Endothelial cell (in vitro differentiated cells): ENCODE measurements at regions not wholly inside any gene's neighbourhood (a gene's known extent, or its start where the extent isn't known, plus 50 kb on each side); places are given as distances from the start of the nearest gene placed in this dataset.

Experiments used
- DNase-seq: peaks from one replicate; pipeline ENCODE4 v3.0.0; 2021; ENCODE audit warnings: low spot score
- H3K27ac Mint-ChIP-seq: one replicate; pipeline ENCODE4 v1.8.0; 2021; ENCODE audit warnings: mixed read lengths, inconsistent platforms; ENCODE audit not compliant: unreplicated experiment
- H3K27me3 Mint-ChIP-seq: one replicate; pipeline ENCODE4 v1.8.0; 2021; ENCODE audit warnings: mild to moderate bottlenecking, moderate library complexity, mixed read lengths, inconsistent platforms; ENCODE audit not compliant: unreplicated experiment
- H3K36me3 Mint-ChIP-seq: one replicate; pipeline ENCODE4 v1.8.0; 2021; ENCODE audit warnings: mild to moderate bottlenecking, low read depth, mixed read lengths, inconsistent platforms; ENCODE audit not compliant: unreplicated experiment
- H3K4me1 Mint-ChIP-seq: one replicate; pipeline ENCODE4 v1.8.0; 2021; ENCODE audit warnings: mild to moderate bottlenecking, mixed read lengths, inconsistent platforms; ENCODE audit not compliant: unreplicated experiment
- H3K4me3 Mint-ChIP-seq: one replicate; pipeline ENCODE4 v1.8.0; 2021; ENCODE audit warnings: mild to moderate bottlenecking, mixed read lengths, inconsistent platforms; ENCODE audit not compliant: unreplicated experiment
- H3K9me3 Mint-ChIP-seq: one replicate; pipeline ENCODE4 v1.8.0; 2021; ENCODE audit warnings: mixed read lengths, inconsistent platforms; ENCODE audit not compliant: unreplicated experiment
- CTCF ChIP-seq: fragments of 200-600 bp; sonication (generic); IDR thresholded peaks from one replicate; pipeline ENCODE4 v1.5.0; 2021; ENCODE audit warnings: antibody characterized with exemption; ENCODE audit not compliant: unreplicated experiment

- TF ChIP-seq CTCF = no peak
These were observed 642.0 kb upstream of the PTBP2 start for GRCh38 chr1:96079581-96079980.

GRCh38 chr1:96080925-96081324, 640.7 kb upstream of the PTBP2 start:
- H3K36me3 Mint-ChIP-seq = no peaks in the 10 kb centered on the region
- no peaks in the 10 kb centered on the region for H3K4me1 Mint-ChIP-seq
- TF ChIP-seq CTCF = no peak
- H3K27me3 Mint-ChIP-seq = peaks cover 4% of the 10 kb centered on the region
- no peak for DNase-seq
- no peak overlapping the region for H3K27ac Mint-ChIP-seq
- H3K4me3 Mint-ChIP-seq = no peak overlapping the region
- peaks cover 4% of the 10 kb centered on the region for H3K9me3 Mint-ChIP-seq

More at GRCh38 chr1:96079581-96079980, 642.0 kb upstream of the PTBP2 start:
- peaks cover 4% of the 10 kb centered on the region for H3K27me3 Mint-ChIP-seq
- H3K9me3 Mint-ChIP-seq = peaks cover 4% of the 10 kb centered on the region
- no peaks in the 10 kb centered on the region for H3K36me3 Mint-ChIP-seq
- no peak overlapping the region for H3K27ac Mint-ChIP-seq
- H3K4me1 Mint-ChIP-seq = peaks cover 5% of the 10 kb centered on the region
- H3K4me3 Mint-ChIP-seq = no peak overlapping the region
- DNase-seq = no peak

- no peak for TF ChIP-seq CTCF
- Mint-ChIP-seq H3K27me3 (no peaks in the 10 kb centered on the region), H3K4me1 (no peaks in the 10 kb centered on the region), H3K36me3 (no peaks in the 10 kb centered on the region), H3K4me3 (no peak overlapping the region), H3K27ac (no peak overlapping the region), H3K9me3 (no peaks in the 10 kb centered on the region)
- DNase-seq = no peak
These were observed 633.9 kb upstream of the PTBP2 start for GRCh38 chr1:96087719-96088118.

DNA sequence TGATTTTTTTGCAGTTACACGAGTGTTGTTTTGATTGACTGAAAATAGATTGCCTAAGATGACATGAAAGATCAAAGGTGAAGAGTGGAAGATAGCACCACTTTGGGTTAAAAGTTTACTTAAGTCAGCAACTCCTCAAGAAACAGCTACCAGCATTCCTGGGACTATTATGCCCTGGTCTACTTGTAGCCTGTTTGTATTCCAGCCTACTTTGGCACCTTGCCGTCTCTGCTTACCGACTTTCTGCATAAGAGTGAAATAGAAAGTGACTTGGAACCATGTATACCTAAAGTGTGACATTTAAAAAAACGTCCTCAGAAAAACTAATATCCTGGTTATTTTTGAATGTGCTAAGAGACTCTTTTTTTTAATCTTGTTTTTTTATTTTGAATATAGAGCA, 631.5 kb upstream of the PTBP2 start:
- TF ChIP-seq CTCF = no peak
- Mint-ChIP-seq H3K27me3 (peaks cover 3% of the 10 kb centered on the region), H3K36me3 (no peaks in the 10 kb centered on the region), H3K27ac (no peak overlapping the region), H3K4me3 (no peak overlapping the region), H3K4me1 (no peaks in the 10 kb centered on the region), H3K9me3 (no peaks in the 10 kb centered on the region)
- no peak for DNase-seq

- no peak for TF ChIP-seq CTCF
- Mint-ChIP-seq H3K36me3 (no peaks in the 10 kb centered on the region), H3K27me3 (peaks cover 3% of the 10 kb centered on the region), H3K27ac (no peak overlapping the region), H3K4me3 (no peak overlapping the region), H3K9me3 (no peaks in the 10 kb centered on the region), H3K4me1 (peaks cover 6% of the 10 kb centered on the region)
- DNase-seq = no peak
These were observed 625.6 kb upstream of the PTBP2 start for GRCh38 chr1:96095849-96096612.
